AML-193 (cell line): ENCODE measurements at regions not wholly inside any gene's neighbourhood (a gene's known extent, or its start where the extent isn't known, plus 50 kb on each side); places are given as distances from the start of the nearest gene placed in this dataset.

Experiments used
- DNase-seq, 2 experiments: peaks; one replicate each; lab custom pipeline; 2025; lab: John Stamatoyannopoulos, UW

- DNase-seq, result no peak
Measured at GRCh38 chr16:6593799-6594198, 738.8 kb upstream of the RBFOX1 start.

- no peak for DNase-seq
Measured at GRCh38 chr16:6576606-6577005, 756.0 kb upstream of the RBFOX1 start.

- no peak for DNase-seq
Measured at GRCh38 chr16:6576113-6576512, 756.5 kb upstream of the RBFOX1 start.

GRCh38 chr16:6574146-6574545 lies 758.5 kb upstream of the RBFOX1 start:
- DNase-seq, result no peak

GRCh38 chr16:6573577-6573976 lies 759.1 kb upstream of the RBFOX1 start:
- DNase-seq, result no peak

GRCh38 chr16:6571044-6571443 lies 761.6 kb upstream of the RBFOX1 start:
- DNase-seq, result no peak

GRCh38 chr16:6570530-6570929 lies 762.1 kb upstream of the RBFOX1 start:
- DNase-seq, result no peak

- DNase-seq, result no peak
Measured at GRCh38 chr16:6562986-6563385, 769.7 kb upstream of the RBFOX1 start.

- no peak for DNase-seq
Measured at GRCh38 chr16:6560306-6561100, 772.1 kb upstream of the RBFOX1 start.

GRCh38 chr16:6558661-6559060 lies 774.0 kb upstream of the RBFOX1 start:
- DNase-seq, result no peak

GRCh38 chr16:6558126-6558525 lies 774.5 kb upstream of the RBFOX1 start:
- no peak for DNase-seq

GRCh38 chr16:6557353-6558023 lies 775.2 kb upstream of the RBFOX1 start:
- DNase-seq, result no peak

- no peak for DNase-seq
Measured at GRCh38 chr16:6549415-6549814, 783.2 kb upstream of the RBFOX1 start.

GRCh38 chr16:6548507-6548906 lies 784.1 kb upstream of the RBFOX1 start:
- DNase-seq, result no peak

- no peak for DNase-seq
Measured at GRCh38 chr16:6547131-6547530, 785.5 kb upstream of the RBFOX1 start.

GRCh38 chr16:6545329-6545728 lies 787.3 kb upstream of the RBFOX1 start:
- no peak for DNase-seq

GRCh38 chr16:6541267-6541666 lies 791.4 kb upstream of the RBFOX1 start:
- DNase-seq, result no peak

GRCh38 chr16:6536411-6536810 lies 796.2 kb upstream of the RBFOX1 start:
- DNase-seq, result no peak

- no peak for DNase-seq
Measured at GRCh38 chr16:6531067-6531466, 801.6 kb upstream of the RBFOX1 start.

GRCh38 chr16:6528217-6528616 lies 804.4 kb upstream of the RBFOX1 start:
- no peak for DNase-seq

GRCh38 chr16:6527646-6528045 lies 805.0 kb upstream of the RBFOX1 start:
- DNase-seq, result no peak

GRCh38 chr16:6524501-6524900 lies 808.1 kb upstream of the RBFOX1 start:
- no peak for DNase-seq

GRCh38 chr16:6517020-6517720 lies 815.5 kb upstream of the RBFOX1 start:
- DNase-seq, result no peak
